HEK293 (cell line): ENCODE measurements at regions not wholly inside any gene's neighbourhood (a gene's known extent, or its start where the extent isn't known, plus 50 kb on each side); places are given as distances from the start of the nearest gene placed in this dataset.
"Not testable (repeated sequence)": the region's sequence is repeated elsewhere in the genome, so short reads cannot be mapped to it uniquely, and the experiment has no call there.

Experiments used
- CTCF ChIA-PET: fragments of 350-600 bp; formaldehyde crosslinking; extraction: SDS; loops from one replicate; lab custom pipeline; 2021; ENCODE audit warnings: antibody characterized with exemption; lab: Yijun Ruan, JAX
- POLR2A ChIA-PET: fragments of 300-600 bp; formaldehyde crosslinking; extraction: SDS; loops from one replicate; lab custom pipeline; 2020; ENCODE audit warnings: antibody characterized with exemption, inconsistent platforms; lab: Yijun Ruan, JAX
- H3K27ac ChIP-seq: fragments of 200-500 bp; sonication (Bioruptor generic); 2 replicates; pipeline ENCODE4 v1.5.1; 2014; ENCODE audit warnings: low read depth, low read length, control low read depth, inconsistent platforms; ENCODE audit errors: extremely low read depth
- H3K36me3 ChIP-seq, 2 experiments: fragments of 200-500 bp in 1 of 2; sonication (Bioruptor generic) in 1 of 2; 1 replicate in 1 of 2; 2 replicates in 1 of 2; pipeline ENCODE4 v1.5.1; 2014 to 2017; ENCODE audit warnings: inconsistent platforms in 2 of 2, low read length in 2 of 2; ENCODE audit not compliant: control insufficient read depth in 2 of 2, insufficient read depth in 1 of 2
- H3K4me1 ChIP-seq: fragments of 200-500 bp; sonication (Bioruptor generic); 2 replicates; pipeline ENCODE4 v1.5.1; 2014; ENCODE audit warnings: mild to moderate bottlenecking, low read length, inconsistent platforms; ENCODE audit not compliant: control insufficient read depth, insufficient read depth
- H3K4me3 ChIP-seq: 2 replicates; pipeline ENCODE4 v1.5.1; 2011; ENCODE audit warnings: low read depth, mild to moderate bottlenecking, control low read depth, low read length, moderate library complexity
- H3K9me3 ChIP-seq: fragments of 200-500 bp; sonication (Bioruptor generic); 2 replicates; pipeline ENCODE4 v1.5.1; 2014; ENCODE audit warnings: low read depth, low read length, inconsistent platforms; ENCODE audit not compliant: control insufficient read depth, insufficient read depth
- GLI4 ChIP-seq: fragments of 450-650 bp; formaldehyde crosslinking; IDR thresholded peaks from 2 replicates; pipeline ENCODE4 v1.5.1; 2016; ENCODE audit warnings: missing biosample characterization, missing genetic modification characterization
- HOXD13 ChIP-seq: sonication (generic); formaldehyde crosslinking; IDR thresholded peaks from 2 replicates; pipeline ENCODE4 v1.8.0; 2022; ENCODE audit warnings: missing genetic modification reagents, borderline replicate concordance
- ZBTB11 ChIP-seq: fragments of 450-650 bp; formaldehyde crosslinking; conservative IDR thresholded peaks from 2 replicates; pipeline ENCODE4 v1.5.1; 2016; ENCODE audit warnings: low read depth, missing biosample characterization, missing genetic modification characterization
- ZEB2 ChIP-seq: fragments of 450-650 bp; formaldehyde crosslinking; IDR thresholded peaks from 2 replicates; pipeline ENCODE4 v1.5.1; 2016; ENCODE audit warnings: missing biosample characterization, missing genetic modification characterization
- ZFP41 ChIP-seq: fragments of 450-650 bp; formaldehyde crosslinking; IDR thresholded peaks from 2 replicates; pipeline ENCODE4 v1.5.1; 2016; ENCODE audit warnings: missing biosample characterization, missing genetic modification characterization, borderline replicate concordance
- ZNF133 ChIP-seq: fragments of 450-650 bp; formaldehyde crosslinking; IDR thresholded peaks from 2 replicates; pipeline ENCODE4 v1.5.1; 2016; ENCODE audit warnings: missing biosample characterization, missing genetic modification characterization
- ZNF214 ChIP-seq: fragments of 450-650 bp; formaldehyde crosslinking; IDR thresholded peaks from 2 replicates; pipeline ENCODE4 v1.5.1; 2017; ENCODE audit warnings: missing biosample characterization, mild to moderate bottlenecking, missing genetic modification characterization, borderline replicate concordance
- ZNF548 ChIP-seq: fragments of 450-650 bp; formaldehyde crosslinking; IDR thresholded peaks from 2 replicates; pipeline ENCODE4 v1.5.1; 2016; ENCODE audit warnings: missing biosample characterization, missing genetic modification characterization
- ZNF555 ChIP-seq: fragments of 450-650 bp; formaldehyde crosslinking; conservative IDR thresholded peaks from 2 replicates; pipeline ENCODE4 v1.5.1; 2017; ENCODE audit warnings: missing biosample characterization, mild to moderate bottlenecking, missing genetic modification characterization, inconsistent platforms
- ZNF654 ChIP-seq: fragments of 450-650 bp; formaldehyde crosslinking; IDR thresholded peaks from 2 replicates; pipeline ENCODE4 v1.5.1; 2016; ENCODE audit warnings: low read depth, missing biosample characterization, missing genetic modification characterization
- ZNF670 ChIP-seq: fragments of 450-650 bp; formaldehyde crosslinking; IDR thresholded peaks from 2 replicates; pipeline ENCODE4 v1.5.1; 2016; ENCODE audit warnings: missing biosample characterization, missing genetic modification characterization, low read depth
- ZNF76 ChIP-seq: fragments of 450-650 bp; formaldehyde crosslinking; IDR thresholded peaks from 2 replicates; pipeline ENCODE4; 2016; ENCODE audit warnings: low read depth, missing biosample characterization, missing genetic modification characterization, borderline replicate concordance
- ZNF768 ChIP-seq: fragments of 450-650 bp; formaldehyde crosslinking; IDR thresholded peaks from 2 replicates; pipeline ENCODE4 v1.5.1; 2018; ENCODE audit warnings: missing biosample characterization, mild to moderate bottlenecking, missing genetic modification characterization
- ZNF777 ChIP-seq: fragments of 450-650 bp; formaldehyde crosslinking; IDR thresholded peaks from 2 replicates; pipeline ENCODE4 v1.5.1; 2017; ENCODE audit warnings: missing biosample characterization, missing genetic modification characterization, borderline replicate concordance
- ZSCAN18 ChIP-seq: fragments of 450-650 bp; formaldehyde crosslinking; IDR thresholded peaks from 2 replicates; pipeline ENCODE4 v1.5.1; 2016; ENCODE audit warnings: missing biosample characterization, missing genetic modification characterization
- TF ChIP-seq, protein P1 (sequence below): fragments of 450-650 bp; formaldehyde crosslinking; IDR thresholded peaks from 2 replicates; pipeline ENCODE4; 2016; ENCODE audit warnings: missing biosample characterization, missing genetic modification characterization

DNA sequence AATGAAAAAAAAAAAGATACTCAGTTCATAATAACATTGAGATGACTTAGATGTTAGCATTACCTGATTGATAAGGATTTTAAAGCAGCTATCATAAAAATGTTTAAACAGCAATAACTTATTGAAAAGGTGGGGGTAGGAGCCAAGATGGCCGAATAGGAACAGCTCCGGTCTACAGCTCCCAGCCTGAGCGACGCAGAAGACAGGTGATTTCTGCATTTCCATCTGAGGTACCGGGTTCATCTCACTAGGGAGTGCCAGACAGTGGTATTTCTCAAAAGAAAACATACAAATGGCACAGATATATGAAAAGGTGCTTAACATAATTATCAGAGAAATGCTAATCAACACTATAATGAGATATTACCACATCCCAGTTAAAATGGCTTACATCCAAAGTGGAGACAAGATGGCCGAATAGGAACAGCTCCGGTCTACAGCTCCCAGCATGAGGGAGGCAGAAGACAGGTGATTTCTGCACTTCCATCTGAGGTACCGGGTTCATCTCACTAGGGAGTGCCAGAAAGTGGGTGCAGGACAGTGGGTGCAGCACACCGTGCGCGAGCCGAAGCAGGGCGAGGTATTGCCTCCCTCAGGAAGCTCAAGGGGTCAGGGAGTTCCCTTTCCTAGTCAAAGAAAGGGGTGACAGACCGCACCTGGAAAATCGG lies 66.5 kb upstream of the FGF13 start:
- H3K36me3 ChIP-seq, POLR2A ChIA-PET, H3K27ac ChIP-seq, H3K4me1 ChIP-seq, H3K9me3 ChIP-seq, H3K4me3 ChIP-seq: not testable (repeated sequence)
- CTCF ChIA-PET = interaction anchor here (0.6 to 1.2 kb wide), 4 partner anchors 583 to 782 kb away, joined by 3 to 4 read pairs (median 4); no protein-coding TSS in a partner anchor

- H3K4me1 ChIP-seq = no peaks in the 10 kb centered on the region
- no peaks in the 10 kb centered on the region for H3K36me3 ChIP-seq
- no peak overlapping the region for H3K4me3 ChIP-seq
- TF ChIP-seq ZNF768 (no peak), ZEB2 (tag by site-specific recombination) (no peak), ZNF670 (tag by site-specific recombination) (no peak)
- TF ChIP-seq, all 188 proteins: peak for 0
- CTCF ChIA-PET = interaction anchor here (0.7 kb wide), 1 partner anchor 614 kb away, joined by 3 read pairs; no protein-coding TSS in a partner anchor
- POLR2A ChIA-PET = no interaction called here
- Histone ChIP-seq H3K9me3 (no peaks in the 10 kb centered on the region), H3K27ac (no peak overlapping the region)
Observed at GRCh38 chrX:138777230-138777629, 65.7 kb upstream of the FGF13 start.

- Histone ChIP-seq H3K9me3 (no peaks in the 10 kb centered on the region), H3K36me3 (no peaks in the 10 kb centered on the region), H3K4me3 (no peak overlapping the region), H3K4me1 (no peaks in the 10 kb centered on the region), H3K27ac (no peak overlapping the region)
- ChIA-PET POLR2A (no interaction called here), CTCF (interaction anchor here (0.5 to 2.4 kb wide), 13 partner anchors 10 to 1187 kb away, joined by 3 to 11 read pairs (median 3); no protein-coding TSS in a partner anchor)
- TF ChIP-seq ZBTB11 (tag by site-specific recombination) (no peak), ZNF654 (tag by site-specific recombination) (peak; percentile 63), ZNF214 (tag by site-specific recombination) (no peak)
Observed at GRCh38 chrX:138775517-138775916, 64.0 kb upstream of the FGF13 start.

GRCh38 chrX:138771047-138771446 lies 59.5 kb upstream of the FGF13 start:
- no peak overlapping the region for H3K27ac ChIP-seq
- TF ChIP-seq ZNF76 (tag by site-specific recombination) (no peak), ZSCAN18 (tag by site-specific recombination) (no peak), ZNF777 (tag by site-specific recombination) (no peak), ZNF133 (tag by site-specific recombination) (no peak), ZFP41 (no peak), ZNF555 (tag by site-specific recombination) (no peak), GLI4 (tag by site-specific recombination) (no peak), HOXD13 (CRISPR knock-in tag) (no peak), ZNF548 (tag by site-specific recombination) (no peak)
- TF ChIP-seq, protein P1, sequence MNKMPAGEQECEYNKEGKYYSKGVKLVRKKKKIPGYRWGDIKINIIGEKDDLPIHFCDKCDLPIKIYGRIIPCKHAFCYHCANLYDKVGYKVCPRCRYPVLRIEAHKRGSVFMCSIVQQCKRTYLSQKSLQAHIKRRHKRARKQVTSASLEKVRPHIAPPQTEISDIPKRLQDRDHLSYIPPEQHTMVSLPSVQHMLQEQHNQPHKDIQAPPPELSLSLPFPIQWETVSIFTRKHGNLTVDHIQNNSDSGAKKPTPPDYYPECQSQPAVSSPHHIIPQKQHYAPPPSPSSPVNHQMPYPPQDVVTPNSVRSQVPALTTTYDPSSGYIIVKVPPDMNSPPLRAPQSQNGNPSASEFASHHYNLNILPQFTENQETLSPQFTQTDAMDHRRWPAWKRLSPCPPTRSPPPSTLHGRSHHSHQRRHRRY (tag by site-specific recombination) = no peak
- no peaks in the 10 kb centered on the region for H3K9me3 ChIP-seq
- H3K36me3 ChIP-seq = no peaks in the 10 kb centered on the region
- POLR2A ChIA-PET = no interaction called here
- no peak overlapping the region for H3K4me3 ChIP-seq
- no peaks in the 10 kb centered on the region for H3K4me1 ChIP-seq
- CTCF ChIA-PET = interaction anchor here (0.7 kb wide), 1 partner anchor 82 kb away, joined by 3 read pairs; no protein-coding TSS in a partner anchor
